GM12878 (cell line): ENCODE measurements at regions not wholly inside any gene's neighbourhood (a gene's known extent, or its start where the extent isn't known, plus 50 kb on each side); places are given as distances from the start of the nearest gene placed in this dataset.

Experiments
- BACH1 ChIP-seq: fragments of 450-650 bp; IDR thresholded peaks from 2 replicates; pipeline ENCODE4 v1.6.1; 2017; ENCODE audit warnings: mild to moderate bottlenecking, borderline replicate concordance
- BMI1 ChIP-seq: fragments of 450-650 bp; IDR thresholded peaks from 2 replicates; pipeline ENCODE4 v1.6.1; 2016; ENCODE audit warnings: mild to moderate bottlenecking, moderate library complexity, borderline replicate concordance
- CBX3 ChIP-seq: fragments of 200-600 bp; sonication (generic); IDR thresholded peaks from 2 replicates; pipeline ENCODE4 v1.6.1; 2016; ENCODE audit warnings: low read depth, borderline replicate concordance
- EP300 ChIP-seq, 2 experiments: fragments of 150-350 bp in 1 of 2; IDR thresholded peaks; 2 replicates each; pipeline ENCODE4 v1.6.1; 2011 to 2012; ENCODE audit warnings: low read depth in 2 of 2, low read length in 2 of 2, borderline replicate concordance in 1 of 2, improper control_type of control experiment in 1 of 2, inconsistent platforms in 1 of 2; ENCODE audit not compliant: control insufficient read depth in 1 of 2
- EZH2 ChIP-seq: IDR thresholded peaks from 2 replicates; pipeline ENCODE4 v1.6.1; 2012; ENCODE audit warnings: low read depth, mild to moderate bottlenecking, control low read depth, inconsistent platforms, low read length, borderline replicate concordance; ENCODE audit not compliant: control insufficient read depth
- SUZ12 ChIP-seq: fragments of 200-600 bp; sonication (generic); IDR thresholded peaks from one replicate; pipeline ENCODE4 v1.6.1; 2018; ENCODE audit warnings: antibody characterized with exemption, mild to moderate bottlenecking; ENCODE audit not compliant: unreplicated experiment
- YY1 ChIP-seq: IDR thresholded peaks from 2 replicates; pipeline ENCODE4 v1.6.1; 2011; ENCODE audit warnings: low read depth, mild to moderate bottlenecking, low read length
- ZBED1 ChIP-seq: IDR thresholded peaks from 2 replicates; pipeline ENCODE4 v1.6.1; 2016; ENCODE audit warnings: borderline replicate concordance
- TF ChIP-seq, protein P1 (sequence below): fragments of 450-650 bp; formaldehyde crosslinking; IDR thresholded peaks from 2 replicates; pipeline ENCODE4 v1.5.0; 2022; ENCODE audit warnings: mild to moderate bottlenecking, missing genetic modification characterization
- TF ChIP-seq, protein P2 (sequence below), 3 experiments: IDR thresholded peaks in 2 of 3; conservative IDR thresholded peaks in 1 of 3; 2 replicates each; pipeline ENCODE4 v1.5.1; 2011; ENCODE audit warnings: low read depth in 3 of 3, low read length in 3 of 3, mild to moderate bottlenecking in 3 of 3, control low read depth in 2 of 3, moderate library complexity in 2 of 3, inconsistent platforms in 1 of 3, mixed read lengths in 1 of 3; ENCODE audit not compliant: control insufficient read depth in 2 of 3, insufficient read depth in 1 of 3; ENCODE audit errors: extremely low read depth in 1 of 3

DNA sequence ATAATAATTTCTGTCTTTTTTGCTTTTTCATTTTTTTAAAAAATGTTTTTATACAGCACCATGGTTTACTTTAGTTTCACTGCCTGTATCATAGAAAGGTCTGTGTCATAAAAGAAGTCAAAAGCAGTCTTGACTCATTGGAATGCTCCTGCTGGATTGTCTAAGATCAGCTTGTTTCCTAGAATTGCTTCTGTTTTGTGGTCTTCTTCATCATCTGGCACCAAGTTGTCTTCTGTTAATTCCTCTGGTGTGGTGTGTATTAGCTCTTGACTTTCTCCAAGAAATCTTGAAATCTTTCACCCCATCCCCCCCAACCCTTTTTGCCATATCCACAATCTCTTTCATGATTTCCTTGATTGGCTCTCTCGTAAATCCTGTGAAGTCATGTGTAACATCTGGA, 250.3 kb upstream of the CXCL12 start:
- TF ChIP-seq CBX3 (no peak), ZBED1 (no peak), EP300 (IDR thresholded peaks at IDR 0.05; ENCODE audit: borderline replicate concordance in 1 of 2, control insufficient read depth in 1 of 2, low read depth in 2 of 2, low read length in 2 of 2) (no peak), EZH2 (no peak), SUZ12 (no peak), YY1 (no peak), BACH1 (no peak), BMI1 (no peak)
- TF ChIP-seq, protein P1, sequence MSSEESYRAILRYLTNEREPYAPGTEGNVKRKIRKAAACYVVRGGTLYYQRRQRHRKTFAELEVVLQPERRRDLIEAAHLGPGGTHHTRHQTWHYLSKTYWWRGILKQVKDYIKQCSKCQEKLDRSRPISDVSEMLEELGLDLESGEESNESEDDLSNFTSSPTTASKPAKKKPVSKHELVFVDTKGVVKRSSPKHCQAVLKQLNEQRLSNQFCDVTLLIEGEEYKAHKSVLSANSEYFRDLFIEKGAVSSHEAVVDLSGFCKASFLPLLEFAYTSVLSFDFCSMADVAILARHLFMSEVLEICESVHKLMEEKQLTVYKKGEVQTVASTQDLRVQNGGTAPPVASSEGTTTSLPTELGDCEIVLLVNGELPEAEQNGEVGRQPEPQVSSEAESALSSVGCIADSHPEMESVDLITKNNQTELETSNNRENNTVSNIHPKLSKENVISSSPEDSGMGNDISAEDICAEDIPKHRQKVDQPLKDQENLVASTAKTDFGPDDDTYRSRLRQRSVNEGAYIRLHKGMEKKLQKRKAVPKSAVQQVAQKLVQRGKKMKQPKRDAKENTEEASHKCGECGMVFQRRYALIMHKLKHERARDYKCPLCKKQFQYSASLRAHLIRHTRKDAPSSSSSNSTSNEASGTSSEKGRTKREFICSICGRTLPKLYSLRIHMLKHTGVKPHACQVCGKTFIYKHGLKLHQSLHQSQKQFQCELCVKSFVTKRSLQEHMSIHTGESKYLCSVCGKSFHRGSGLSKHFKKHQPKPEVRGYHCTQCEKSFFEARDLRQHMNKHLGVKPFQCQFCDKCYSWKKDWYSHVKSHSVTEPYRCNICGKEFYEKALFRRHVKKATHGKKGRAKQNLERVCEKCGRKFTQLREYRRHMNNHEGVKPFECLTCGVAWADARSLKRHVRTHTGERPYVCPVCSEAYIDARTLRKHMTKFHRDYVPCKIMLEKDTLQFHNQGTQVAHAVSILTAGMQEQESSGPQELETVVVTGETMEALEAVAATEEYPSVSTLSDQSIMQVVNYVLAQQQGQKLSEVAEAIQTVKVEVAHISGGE (CRISPR knock-in tag) = no peak
- TF ChIP-seq, protein P2, sequence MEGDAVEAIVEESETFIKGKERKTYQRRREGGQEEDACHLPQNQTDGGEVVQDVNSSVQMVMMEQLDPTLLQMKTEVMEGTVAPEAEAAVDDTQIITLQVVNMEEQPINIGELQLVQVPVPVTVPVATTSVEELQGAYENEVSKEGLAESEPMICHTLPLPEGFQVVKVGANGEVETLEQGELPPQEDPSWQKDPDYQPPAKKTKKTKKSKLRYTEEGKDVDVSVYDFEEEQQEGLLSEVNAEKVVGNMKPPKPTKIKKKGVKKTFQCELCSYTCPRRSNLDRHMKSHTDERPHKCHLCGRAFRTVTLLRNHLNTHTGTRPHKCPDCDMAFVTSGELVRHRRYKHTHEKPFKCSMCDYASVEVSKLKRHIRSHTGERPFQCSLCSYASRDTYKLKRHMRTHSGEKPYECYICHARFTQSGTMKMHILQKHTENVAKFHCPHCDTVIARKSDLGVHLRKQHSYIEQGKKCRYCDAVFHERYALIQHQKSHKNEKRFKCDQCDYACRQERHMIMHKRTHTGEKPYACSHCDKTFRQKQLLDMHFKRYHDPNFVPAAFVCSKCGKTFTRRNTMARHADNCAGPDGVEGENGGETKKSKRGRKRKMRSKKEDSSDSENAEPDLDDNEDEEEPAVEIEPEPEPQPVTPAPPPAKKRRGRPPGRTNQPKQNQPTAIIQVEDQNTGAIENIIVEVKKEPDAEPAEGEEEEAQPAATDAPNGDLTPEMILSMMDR (IDR thresholded peaks at IDR 0.05 in 2 of 3, conservative IDR thresholded peaks at IDR 0.05 in 1 of 3; ENCODE audit: control insufficient read depth in 2 of 3, extremely low read depth in 1 of 3, insufficient read depth in 1 of 3, low read depth in 3 of 3, low read length in 3 of 3) = no peak
